NOMO-1 (cell line): ENCODE measurements at regions not wholly inside any gene's neighbourhood (a gene's known extent, or its start where the extent isn't known, plus 50 kb on each side); places are given as distances from the start of the nearest gene placed in this dataset.
"Not testable (repeated sequence)": the region's sequence is repeated elsewhere in the genome, so short reads cannot be mapped to it uniquely, and the experiment has no call there.

Experiments used
- DNase-seq, 2 experiments: peaks; one replicate each; lab custom pipeline; 2025; ENCODE audit not compliant: unreplicated experiment in 2 of 2; lab: John Stamatoyannopoulos, UW

- DNase-seq: no peak
Measured at GRCh38 chr16:76964464-76965154, 226.4 kb upstream of the MON1B start.

GRCh38 chr16:76970087-76970744 lies 220.8 kb upstream of the MON1B start:
- DNase-seq: no peak

- no peak for DNase-seq
Measured at GRCh38 chr16:76970745-76971099, 220.3 kb upstream of the MON1B start.

- no peak for DNase-seq
Measured at GRCh38 chr16:76976101-76976500, 214.9 kb upstream of the MON1B start.

GRCh38 chr16:76976756-76977155 lies 214.2 kb upstream of the MON1B start:
- no peak for DNase-seq

GRCh38 chr16:76984196-76984595 lies 206.8 kb upstream of the MON1B start:
- DNase-seq: no peak

GRCh38 chr16:76985392-76986045 lies 205.5 kb upstream of the MON1B start:
- no peak for DNase-seq

GRCh38 chr16:76988526-76988925 lies 202.5 kb upstream of the MON1B start:
- DNase-seq: no peak

GRCh38 chr16:77002644-77003043 lies 188.3 kb upstream of the MON1B start:
- DNase-seq: no peak

- no peak for DNase-seq
Measured at GRCh38 chr16:77009453-77009852, 181.5 kb upstream of the MON1B start.

GRCh38 chr16:77014441-77014840 lies 176.5 kb upstream of the MON1B start:
- no peak for DNase-seq

- no peak for DNase-seq
Measured at GRCh38 chr16:77030600-77030999, 160.4 kb upstream of the MON1B start.

- no peak for DNase-seq
Measured at GRCh38 chr16:77033516-77033915, 157.5 kb upstream of the MON1B start.

GRCh38 chr16:77035361-77035760 lies 155.6 kb upstream of the MON1B start:
- no peak for DNase-seq

- peak; percentile 6 to 36 for DNase-seq
Measured at GRCh38 chr16:77037696-77038347, 153.2 kb upstream of the MON1B start.

- DNase-seq: no peak
Measured at GRCh38 chr16:77041468-77041867, 149.5 kb upstream of the MON1B start.

- DNase-seq: peak in 1 of 2 experiments; percentile 35
Measured at GRCh38 chr16:77043076-77043475, 147.9 kb upstream of the MON1B start.

GRCh38 chr16:77046206-77046605 lies 144.8 kb upstream of the MON1B start:
- DNase-seq: no peak

- no peak for DNase-seq
Measured at GRCh38 chr16:77048085-77048484, 142.9 kb upstream of the MON1B start.

GRCh38 chr16:77049577-77049976 lies 141.4 kb upstream of the MON1B start:
- DNase-seq: no peak

GRCh38 chr16:77056597-77056996 lies 134.4 kb upstream of the MON1B start:
- DNase-seq: not testable (repeated sequence)
